Smooth muscle cell (in vitro differentiated cells): ENCODE measurements at regions not wholly inside any gene's neighbourhood (a gene's known extent, or its start where the extent isn't known, plus 50 kb on each side); places are given as distances from the start of the nearest gene placed in this dataset.
A peak's percentile ranks its signal among the peaks of the same experiment; 100 is the strongest.

Experiments
- DNase-seq: peaks from one replicate; lab custom pipeline; 2025; ENCODE audit not compliant: unreplicated experiment; lab: John Stamatoyannopoulos, UW
- H2AFZ ChIP-seq: fragments of 200-600 bp; sonication (generic); 2 replicates; pipeline ENCODE4 v1.6.0; 2016; ENCODE audit warnings: antibody characterized with exemption, low read depth, mild to moderate bottlenecking
- H3F3A ChIP-seq: fragments of 200-600 bp; sonication (generic); 2 replicates; pipeline ENCODE4 v1.6.0; 2017; ENCODE audit warnings: antibody characterized with exemption, low read depth
- H3K27ac ChIP-seq: fragments of 200-600 bp; sonication (generic); 2 replicates; pipeline ENCODE4 v1.5.1; 2016; ENCODE audit warnings: low read depth, mild to moderate bottlenecking
- H3K27me3 ChIP-seq: fragments of 200-600 bp; sonication (generic); 2 replicates; pipeline ENCODE4 v1.6.1; 2016; ENCODE audit warnings: low read depth, mild to moderate bottlenecking
- H3K36me3 ChIP-seq: fragments of 200-600 bp; sonication (generic); 2 replicates; pipeline ENCODE4 v1.5.1; 2016; ENCODE audit warnings: low read depth
- H3K4me1 ChIP-seq: fragments of 200-600 bp; sonication (generic); 2 replicates; pipeline ENCODE4 v1.5.1; 2016; ENCODE audit warnings: low read depth
- H3K4me2 ChIP-seq: fragments of 200-600 bp; sonication (generic); 2 replicates; pipeline ENCODE4 v1.6.0; 2016; ENCODE audit warnings: mild to moderate bottlenecking
- H3K4me3 ChIP-seq: fragments of 200-600 bp; sonication (generic); 2 replicates; pipeline ENCODE4 v1.5.1; 2016; ENCODE audit warnings: mild to moderate bottlenecking
- H3K79me2 ChIP-seq: fragments of 200-600 bp; sonication (generic); 2 replicates; pipeline ENCODE4 v1.6.0; 2016; ENCODE audit warnings: low read depth, mild to moderate bottlenecking
- H3K9ac ChIP-seq: fragments of 200-600 bp; sonication (generic); 2 replicates; pipeline ENCODE4 v1.6.0; 2016; ENCODE audit warnings: low read depth
- H3K9me3 ChIP-seq: fragments of 200-600 bp; sonication (generic); replicated peaks from 2 replicates; pipeline ENCODE4 v1.5.1; 2016; ENCODE audit warnings: low read depth
- H4K20me1 ChIP-seq: fragments of 200-600 bp; sonication (generic); 2 replicates; pipeline ENCODE4 v1.6.0; 2016; ENCODE audit warnings: low read depth
- CTCF ChIP-seq: fragments of 200-600 bp; sonication (generic); IDR thresholded peaks from 2 replicates; pipeline ENCODE4 v1.5.1; 2017; ENCODE audit warnings: borderline replicate concordance, mild to moderate bottlenecking, antibody characterized with exemption; ENCODE audit not compliant: insufficient read depth, poor library complexity, severe bottlenecking
- WGBS: methylation state at CpG from one replicate; pipeline ENCODE4 v1.1.7; 2016; ENCODE audit warnings: low lambda C conversion rate; 5-methylcytosine and 5-hydroxymethylcytosine counted together

- no peak for DNase-seq
- Histone ChIP-seq H4K20me1 (no peaks in the 10 kb centered on the region), H3K9ac (no peak overlapping the region), H3K4me1 (no peaks in the 10 kb centered on the region), H3K36me3 (no peaks in the 10 kb centered on the region), H3K27ac (no peak overlapping the region), H3K79me2 (no peaks in the 10 kb centered on the region), H3K27me3 (no peaks in the 10 kb centered on the region), H3K4me3 (no peak overlapping the region), H3F3A (no peaks in the 10 kb centered on the region), H2AFZ (no peak overlapping the region), H3K4me2 (no peak overlapping the region), H3K9me3 (no peaks in the 10 kb centered on the region)
- no peak for TF ChIP-seq CTCF
These were observed 111.0 kb upstream of the DOK5 start for GRCh38 chr20:54364365-54364764.

GRCh38 chr20:54364919-54365318 lies 110.5 kb upstream of the DOK5 start:
- Histone ChIP-seq H3K4me3 (no peak overlapping the region), H3K36me3 (no peaks in the 10 kb centered on the region), H3K27me3 (no peaks in the 10 kb centered on the region), H3F3A (no peaks in the 10 kb centered on the region), H3K27ac (no peak overlapping the region), H3K9ac (no peak overlapping the region), H3K4me1 (no peaks in the 10 kb centered on the region), H3K4me2 (no peak overlapping the region), H3K9me3 (no peaks in the 10 kb centered on the region), H2AFZ (no peak overlapping the region), H3K79me2 (no peaks in the 10 kb centered on the region), H4K20me1 (no peaks in the 10 kb centered on the region)
- no peak for TF ChIP-seq CTCF
- DNase-seq: no peak
- WGBS: 93% methylated on average over 6 of the region's 6 CpGs

- H3K9me3 ChIP-seq: peaks cover 3% of the 10 kb centered on the region
- H4K20me1 ChIP-seq: no peaks in the 10 kb centered on the region
- H3K27me3 ChIP-seq: no peaks in the 10 kb centered on the region
- no peaks in the 10 kb centered on the region for H3K79me2 ChIP-seq
- no peak overlapping the region for H3K27ac ChIP-seq
- no peak for DNase-seq
- H3K4me3 ChIP-seq: no peak overlapping the region
- WGBS: 96% methylated on average over 5 of the region's 5 CpGs
- no peaks in the 10 kb centered on the region for H3F3A ChIP-seq
- H2AFZ ChIP-seq: no peak overlapping the region
- no peak overlapping the region for H3K9ac ChIP-seq
- TF ChIP-seq CTCF: no peak
- H3K4me1 ChIP-seq: no peaks in the 10 kb centered on the region
- H3K36me3 ChIP-seq: no peaks in the 10 kb centered on the region
- H3K4me2 ChIP-seq: no peak overlapping the region
These were observed 108.6 kb upstream of the DOK5 start for GRCh38 chr20:54366669-54367344.

- no peaks in the 10 kb centered on the region for H3F3A ChIP-seq
- no peaks in the 10 kb centered on the region for H3K27me3 ChIP-seq
- peaks cover 3% of the 10 kb centered on the region for H3K9me3 ChIP-seq
- no peak for DNase-seq
- no peak for TF ChIP-seq CTCF
- H3K4me1 ChIP-seq: no peaks in the 10 kb centered on the region
- H3K27ac ChIP-seq: no peak overlapping the region
- WGBS: 48% methylated on average over 6 of the region's 6 CpGs
- H3K36me3 ChIP-seq: no peaks in the 10 kb centered on the region
- H3K4me2 ChIP-seq: no peak overlapping the region
- H3K79me2 ChIP-seq: no peaks in the 10 kb centered on the region
- no peak overlapping the region for H3K4me3 ChIP-seq
- H3K9ac ChIP-seq: no peak overlapping the region
- H2AFZ ChIP-seq: peak overlapping the region; percentile 5
- no peaks in the 10 kb centered on the region for H4K20me1 ChIP-seq
These were observed 106.8 kb upstream of the DOK5 start for GRCh38 chr20:54368570-54368969.
